CD4-positive, alpha-beta T cell treated with Interleukin-6 at 100 ng/mL for 8 hours (primary cell): ENCODE measurements at regions not wholly inside any gene's neighbourhood (a gene's known extent, or its start where the extent isn't known, plus 50 kb on each side); places are given as distances from the start of the nearest gene placed in this dataset.

Source experiments
- DNase-seq: peaks from one replicate; pipeline ENCODE4 v3.0.0-alpha.2; 2020; ENCODE audit warnings: mixed read lengths, low spot score

DNA sequence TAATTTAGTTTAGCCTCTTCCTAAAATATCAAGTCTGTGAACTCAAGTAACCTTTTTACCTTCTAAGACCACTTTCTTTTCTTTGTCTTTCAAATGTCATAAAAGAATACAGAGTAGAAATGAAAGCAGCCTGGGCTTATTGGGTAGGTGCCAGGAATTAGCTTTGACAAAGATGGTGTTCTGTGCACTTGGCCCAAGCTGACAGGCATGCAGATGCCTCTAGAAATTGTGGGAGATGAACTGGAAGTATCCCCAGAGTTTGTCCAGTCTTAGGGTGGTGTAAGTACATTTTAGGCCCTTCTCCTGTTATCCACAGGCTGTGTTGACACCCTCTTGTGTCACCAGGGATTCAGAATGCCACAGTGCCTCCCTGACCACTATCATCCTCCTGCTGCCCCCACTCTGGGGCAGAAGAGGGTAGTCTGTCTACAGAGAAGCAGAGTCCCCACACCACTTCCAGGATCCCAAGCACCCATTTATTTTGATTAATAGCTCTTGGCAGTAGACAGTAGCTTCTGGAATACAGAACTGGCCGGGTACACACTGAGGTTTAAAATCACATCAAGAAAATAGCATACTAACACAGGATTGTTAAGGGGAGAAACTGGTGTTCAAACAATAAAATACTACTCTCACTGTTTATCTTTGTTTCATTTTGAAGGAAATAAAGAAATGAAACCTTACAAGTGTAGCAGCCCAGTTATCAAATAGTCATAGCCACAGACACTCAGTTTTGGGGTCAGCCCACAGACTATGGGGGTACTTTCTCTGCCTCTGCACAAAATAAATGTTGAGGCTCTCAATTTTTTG, 343.2 kb downstream of the KCNRG start:
- DNase-seq: no peak

- no peak for DNase-seq
Measured at GRCh38 chr13:50359041-50359367, 343.8 kb downstream of the KCNRG start.

GRCh38 chr13:50359779-50360178, 344.5 kb downstream of the KCNRG start:
- no peak for DNase-seq

GRCh38 chr13:50360637-50361036, 345.4 kb downstream of the KCNRG start:
- DNase-seq: no peak

DNA sequence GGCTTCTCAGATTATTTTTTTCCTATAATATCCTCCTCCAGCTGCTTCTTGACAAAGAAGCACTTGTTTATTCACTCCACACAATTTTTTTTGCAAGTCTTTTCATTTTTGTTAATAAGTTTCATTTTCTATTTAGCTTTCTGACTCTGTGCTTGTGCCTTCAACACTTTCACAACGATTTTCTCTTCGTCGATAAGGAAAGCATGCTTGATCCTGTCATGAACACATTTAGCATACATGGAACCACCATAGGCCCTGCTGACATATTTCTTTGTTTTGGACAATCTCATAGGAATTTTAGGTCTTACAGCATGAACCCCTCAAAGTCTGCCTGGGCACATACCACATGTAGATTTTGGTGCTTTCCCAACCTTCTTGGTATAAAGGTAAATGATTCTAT, 346.0 kb downstream of the KCNRG start:
- DNase-seq: no peak

- DNase-seq: peak; percentile 61
Measured at GRCh38 chr13:50365408-50366391, 350.5 kb downstream of the KCNRG start.

- DNase-seq: no peak
Measured at GRCh38 chr13:50366488-50367174, 351.4 kb downstream of the KCNRG start.

GRCh38 chr13:50369646-50370045, 354.4 kb downstream of the KCNRG start:
- no peak for DNase-seq

GRCh38 chr13:50370303-50370950, 355.2 kb downstream of the KCNRG start:
- DNase-seq: no peak

DNA sequence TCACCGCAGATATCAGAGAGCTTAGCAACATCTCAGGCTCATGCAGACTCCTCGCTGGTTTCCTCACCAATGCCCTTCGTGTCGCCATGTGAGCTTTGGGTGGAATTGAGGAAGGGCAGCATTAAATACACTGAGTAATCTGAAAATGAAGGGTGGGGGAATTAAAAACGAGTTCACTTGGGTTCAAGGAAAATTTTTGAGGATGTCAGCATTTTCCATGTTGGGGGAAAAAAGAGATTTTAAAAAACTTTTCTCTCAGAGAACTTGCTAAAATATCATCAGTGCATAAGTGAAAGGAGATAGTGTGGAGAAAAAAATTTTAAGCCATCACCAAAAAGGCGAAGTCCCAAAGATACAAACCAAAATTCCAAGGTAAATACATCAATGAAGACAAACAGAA, 359.3 kb downstream of the KCNRG start:
- DNase-seq: no peak

GRCh38 chr13:50375792-50376191, 360.5 kb downstream of the KCNRG start:
- no peak for DNase-seq

- no peak for DNase-seq
Measured at GRCh38 chr13:50376895-50377575, 361.8 kb downstream of the KCNRG start.

GRCh38 chr13:50377726-50378270, 362.6 kb downstream of the KCNRG start:
- DNase-seq: no peak

- no peak for DNase-seq
Measured at GRCh38 chr13:50378509-50379044, 363.3 kb downstream of the KCNRG start.

DNA sequence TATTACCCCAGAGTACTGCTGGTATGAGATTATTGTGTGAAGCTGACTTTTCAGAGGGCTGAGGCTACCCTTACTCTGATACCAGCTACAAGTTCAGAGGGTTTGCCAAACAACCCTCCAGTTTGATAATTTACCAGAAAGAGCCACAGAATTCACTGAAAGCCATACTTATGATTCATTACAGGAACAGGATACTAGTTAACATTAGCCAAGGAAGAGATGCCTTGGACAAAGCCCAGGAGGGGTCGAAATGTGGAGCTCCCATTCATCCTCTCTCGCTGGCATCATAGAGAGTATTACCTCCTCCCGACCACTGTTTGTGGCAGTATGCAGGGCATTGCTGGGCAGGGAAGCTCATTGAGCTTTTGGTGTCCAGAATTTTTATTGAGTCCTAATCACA, 364.3 kb downstream of the KCNRG start:
- DNase-seq: no peak

- DNase-seq: no peak
Measured at GRCh38 chr13:50380905-50381304, 365.7 kb downstream of the KCNRG start.

DNA sequence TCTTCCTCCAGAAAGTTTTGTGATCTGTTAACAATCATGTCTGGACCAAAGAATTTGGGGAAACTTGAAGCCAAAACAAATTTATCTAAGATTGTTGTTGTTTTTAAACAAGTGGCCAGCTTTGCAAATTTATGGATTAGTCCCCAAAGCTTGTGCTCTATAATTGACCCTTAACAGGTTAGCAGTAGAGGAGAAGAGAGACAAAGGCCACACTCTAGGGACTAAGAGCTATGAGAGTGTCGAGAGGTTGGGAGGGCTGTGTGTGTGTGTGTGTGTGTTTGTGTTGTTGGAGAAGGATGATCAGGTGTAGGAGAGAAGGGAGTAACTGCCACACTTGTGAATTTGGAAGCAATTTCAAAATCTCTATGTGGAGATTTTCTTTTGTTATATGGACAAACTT, 367.3 kb downstream of the KCNRG start:
- DNase-seq: no peak

DNA sequence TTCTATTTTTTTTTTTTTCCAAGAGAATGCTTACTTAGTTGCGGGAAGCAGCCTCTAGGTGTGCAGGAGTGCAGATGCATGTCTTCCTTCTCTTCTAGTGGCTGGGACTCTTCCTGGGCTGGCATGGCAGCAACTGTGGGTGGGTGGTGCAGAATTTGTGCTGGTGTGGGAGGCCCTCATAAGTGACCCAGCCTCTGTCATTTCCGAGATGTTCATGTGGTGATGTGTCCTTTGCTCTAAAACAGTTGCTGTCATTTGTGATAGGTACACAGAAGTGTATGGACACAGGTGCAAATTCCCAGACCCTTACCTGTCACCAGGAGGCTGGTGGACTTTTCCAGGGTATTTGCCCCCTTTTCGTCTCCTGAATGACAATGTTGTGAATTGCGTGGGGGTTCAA, 367.7 kb downstream of the KCNRG start:
- DNase-seq: no peak

GRCh38 chr13:50384724-50385123, 369.5 kb downstream of the KCNRG start:
- no peak for DNase-seq

DNA sequence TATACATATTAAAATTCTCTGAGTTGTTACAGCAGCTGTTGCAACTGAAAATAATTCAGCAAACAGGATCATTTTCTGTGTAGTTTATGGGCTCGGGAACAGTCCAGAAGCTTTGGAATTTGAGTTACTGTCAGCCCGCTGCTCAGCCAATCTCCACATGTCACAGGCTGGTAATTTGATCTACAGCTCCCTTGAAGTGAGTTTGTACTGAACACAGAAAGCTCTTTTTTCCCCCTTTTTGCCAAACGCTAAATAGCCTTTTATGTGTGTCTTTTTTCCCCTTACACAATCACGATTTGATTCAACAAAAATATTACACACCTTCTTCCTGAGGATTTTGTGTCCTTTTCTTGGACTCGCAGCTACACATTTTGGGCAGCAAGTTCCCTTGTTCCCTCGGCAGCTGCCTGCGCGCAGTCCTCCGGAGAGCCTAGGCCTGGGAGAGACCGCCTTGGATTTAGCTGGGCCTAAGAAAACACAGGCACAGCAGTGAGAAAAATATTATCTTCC, 371.4 kb downstream of the KCNRG start:
- DNase-seq: no peak
